ENCODE measurements at regions not wholly inside any gene's neighbourhood (a gene's known extent, or its start where the extent isn't known, plus 50 kb on each side); places are given as distances from the start of the nearest gene placed in this dataset.

DNA sequence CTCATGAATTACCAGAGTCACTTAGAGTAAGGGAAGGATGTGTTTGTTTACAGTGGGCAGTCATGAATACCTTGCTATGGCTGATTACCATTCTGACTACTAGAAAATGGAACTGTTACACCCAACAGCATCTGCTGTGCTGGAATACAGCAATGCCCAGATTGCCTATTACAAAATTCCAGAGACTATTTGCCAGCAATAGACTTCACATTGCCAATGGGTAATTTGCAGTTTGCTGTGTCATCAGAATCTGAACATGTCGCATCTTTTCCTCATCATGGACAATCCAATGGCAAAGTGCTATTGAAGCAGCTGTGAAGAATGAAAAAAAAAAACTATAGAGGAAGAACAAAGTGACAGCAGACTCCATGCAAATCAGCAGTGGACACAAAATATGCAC is 356.6 kb downstream of the CXXC4 start:
- Histone ChIP-seq H3K4me1 (ENCODE audit: control insufficient read depth, insufficient read depth, low read length) (no peaks in the 10 kb centered on the region), H3K9ac (ENCODE audit: low read length in 2 of 2) (no peak overlapping the region), H3K4me3 (ENCODE audit: low read length in 2 of 2) (no peak overlapping the region), H3K27me3 (ENCODE audit: control insufficient read depth in 1 of 2, insufficient read depth in 2 of 2, low read length in 2 of 2) (no peaks in the 10 kb centered on the region), H3K27ac (ENCODE audit: low read length) (no peak overlapping the region), H3K9me3 (ENCODE audit: control insufficient read depth in 2 of 2, low read length in 2 of 2) (no peaks in the 10 kb centered on the region), H3K36me3 (ENCODE audit: control insufficient read depth in 2 of 2, insufficient read depth in 2 of 2, low read length in 2 of 2) (no peaks in the 10 kb centered on the region)

DNA sequence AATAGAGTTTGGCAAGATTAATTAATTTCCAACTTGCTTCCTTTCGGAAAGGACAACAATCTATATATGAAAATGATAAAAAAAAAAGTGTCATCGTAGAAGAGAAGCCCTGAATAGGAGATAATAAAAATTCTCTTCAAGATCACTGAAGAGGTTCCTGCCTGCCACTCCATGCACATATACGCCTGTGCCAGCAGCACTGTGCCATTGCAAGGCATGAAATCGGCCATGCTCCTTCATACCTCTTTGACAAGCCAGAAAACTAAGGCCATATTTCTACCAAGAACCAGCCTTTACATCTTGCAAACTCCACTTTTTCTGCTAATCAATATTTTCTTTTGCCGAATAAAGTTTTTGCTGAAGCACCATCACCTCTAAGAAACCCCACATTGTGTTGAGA is 365.5 kb downstream of the CXXC4 start:
- H3K4me3 ChIP-seq (ENCODE audit: low read length in 2 of 2) = no peak overlapping the region
- H3K9me3 ChIP-seq (ENCODE audit: control insufficient read depth in 2 of 2, low read length in 2 of 2) = no peaks in the 10 kb centered on the region
- H3K9ac ChIP-seq (ENCODE audit: low read length in 2 of 2) = no peak overlapping the region
- no peaks in the 10 kb centered on the region for H3K27me3 ChIP-seq (ENCODE audit: control insufficient read depth in 1 of 2, insufficient read depth in 2 of 2, low read length in 2 of 2)
- no peak overlapping the region for H3K27ac ChIP-seq (ENCODE audit: low read length)
- no peaks in the 10 kb centered on the region for H3K4me1 ChIP-seq (ENCODE audit: control insufficient read depth, insufficient read depth, low read length)
- H3K36me3 ChIP-seq (ENCODE audit: control insufficient read depth in 2 of 2, insufficient read depth in 2 of 2, low read length in 2 of 2) = no peaks in the 10 kb centered on the region

DNA sequence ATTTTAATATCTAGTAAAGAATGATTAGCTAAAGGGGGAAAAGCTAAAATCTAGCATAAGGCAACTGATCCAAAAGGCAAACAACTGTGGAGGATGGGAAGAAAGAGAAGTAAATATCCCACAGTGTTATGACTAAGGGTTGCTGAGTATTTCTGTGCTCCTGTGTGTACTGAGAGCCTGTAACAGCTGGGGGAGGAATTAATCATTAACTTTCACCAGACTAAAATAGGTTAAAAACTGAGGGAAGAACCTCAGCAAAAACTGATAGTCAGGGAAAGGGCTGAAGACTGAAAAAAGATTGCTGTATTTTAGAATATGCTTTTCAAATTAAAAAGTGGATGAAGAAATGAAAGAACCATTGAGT is 365.9 kb downstream of the CXXC4 start:
- H3K9ac ChIP-seq (ENCODE audit: low read length in 2 of 2) = no peak overlapping the region
- no peaks in the 10 kb centered on the region for H3K4me1 ChIP-seq (ENCODE audit: control insufficient read depth, insufficient read depth, low read length)
- no peak overlapping the region for H3K4me3 ChIP-seq (ENCODE audit: low read length in 2 of 2)
- no peak overlapping the region for H3K27ac ChIP-seq (ENCODE audit: low read length)
- no peaks in the 10 kb centered on the region for H3K27me3 ChIP-seq (ENCODE audit: control insufficient read depth in 1 of 2, insufficient read depth in 2 of 2, low read length in 2 of 2)
- no peaks in the 10 kb centered on the region for H3K9me3 ChIP-seq (ENCODE audit: control insufficient read depth in 2 of 2, low read length in 2 of 2)
- H3K36me3 ChIP-seq (ENCODE audit: control insufficient read depth in 2 of 2, insufficient read depth in 2 of 2, low read length in 2 of 2) = no peaks in the 10 kb centered on the region

DNA sequence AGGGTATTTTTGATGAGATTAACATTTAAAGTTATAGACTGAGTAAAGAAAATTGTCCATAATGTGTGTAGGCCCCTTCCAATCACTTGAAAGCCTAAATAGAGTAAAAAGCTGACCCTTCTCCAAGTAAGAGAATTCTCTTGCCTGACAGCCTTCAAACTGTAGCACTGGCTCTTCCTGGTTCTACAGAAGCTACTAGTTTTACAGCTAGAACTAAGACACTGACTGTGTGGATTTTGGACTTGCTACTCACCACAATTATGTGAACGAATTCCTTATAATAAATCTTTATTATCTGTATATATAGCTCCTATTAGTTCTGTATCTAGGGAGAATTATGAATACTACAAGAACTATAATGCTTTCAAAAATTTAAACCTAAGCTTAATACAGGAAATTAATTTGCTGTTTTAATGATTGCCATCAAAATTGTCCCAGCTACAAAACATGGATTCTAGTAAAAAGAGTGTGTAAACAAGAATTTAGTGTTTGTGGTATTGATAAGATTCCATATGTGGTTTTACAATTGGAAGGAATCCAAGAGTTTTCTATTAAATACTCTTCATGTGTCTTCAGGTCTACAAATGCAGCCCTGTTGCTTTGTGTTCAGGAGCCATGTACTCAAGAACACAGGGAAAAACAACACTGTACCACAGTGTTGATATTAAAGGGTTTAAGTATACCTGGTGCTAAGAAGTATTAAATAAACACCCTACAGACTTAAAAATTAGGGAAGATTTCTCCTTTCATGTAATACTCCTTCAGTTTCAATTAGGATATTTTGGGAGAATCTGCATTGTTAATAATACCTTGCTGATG is 366.5 kb downstream of the CXXC4 start:
- no peaks in the 10 kb centered on the region for H3K36me3 ChIP-seq (ENCODE audit: control insufficient read depth in 2 of 2, insufficient read depth in 2 of 2, low read length in 2 of 2)
- no peak overlapping the region for H3K9ac ChIP-seq (ENCODE audit: low read length in 2 of 2)
- H3K27me3 ChIP-seq (ENCODE audit: control insufficient read depth in 1 of 2, insufficient read depth in 2 of 2, low read length in 2 of 2) = no peaks in the 10 kb centered on the region
- H3K4me3 ChIP-seq (ENCODE audit: low read length in 2 of 2) = no peak overlapping the region
- H3K4me1 ChIP-seq (ENCODE audit: control insufficient read depth, insufficient read depth, low read length) = no peaks in the 10 kb centered on the region
- H3K27ac ChIP-seq (ENCODE audit: low read length) = no peak overlapping the region
- no peaks in the 10 kb centered on the region for H3K9me3 ChIP-seq (ENCODE audit: control insufficient read depth in 2 of 2, low read length in 2 of 2)

DNA sequence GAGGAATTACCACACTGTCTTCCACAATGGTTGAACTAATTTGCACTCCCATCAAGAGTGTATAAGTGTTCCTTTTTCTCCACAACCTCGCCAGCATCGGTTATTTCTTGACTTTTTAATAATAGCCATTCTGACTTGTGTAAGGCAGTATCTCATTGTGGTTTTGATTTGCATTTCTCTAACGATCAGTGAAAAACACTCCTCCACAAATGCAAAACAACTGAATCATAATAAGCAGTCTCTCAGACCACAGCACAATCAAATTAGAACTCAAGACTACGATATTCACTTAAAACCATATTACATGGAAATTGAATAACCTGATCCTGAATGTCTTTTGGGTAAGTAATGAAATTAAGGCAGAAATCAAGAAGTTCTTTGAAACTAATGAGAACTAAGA is 371.7 kb downstream of the CXXC4 start:
- no peak overlapping the region for H3K9ac ChIP-seq (ENCODE audit: low read length in 2 of 2)
- no peaks in the 10 kb centered on the region for H3K9me3 ChIP-seq (ENCODE audit: control insufficient read depth in 2 of 2, low read length in 2 of 2)
- H3K27ac ChIP-seq (ENCODE audit: low read length) = no peak overlapping the region
- H3K4me3 ChIP-seq (ENCODE audit: low read length in 2 of 2) = no peak overlapping the region
- H3K4me1 ChIP-seq (ENCODE audit: control insufficient read depth, insufficient read depth, low read length) = no peaks in the 10 kb centered on the region
- H3K27me3 ChIP-seq (ENCODE audit: control insufficient read depth in 1 of 2, insufficient read depth in 2 of 2, low read length in 2 of 2) = no peaks in the 10 kb centered on the region
- no peaks in the 10 kb centered on the region for H3K36me3 ChIP-seq (ENCODE audit: control insufficient read depth in 2 of 2, insufficient read depth in 2 of 2, low read length in 2 of 2)

DNA sequence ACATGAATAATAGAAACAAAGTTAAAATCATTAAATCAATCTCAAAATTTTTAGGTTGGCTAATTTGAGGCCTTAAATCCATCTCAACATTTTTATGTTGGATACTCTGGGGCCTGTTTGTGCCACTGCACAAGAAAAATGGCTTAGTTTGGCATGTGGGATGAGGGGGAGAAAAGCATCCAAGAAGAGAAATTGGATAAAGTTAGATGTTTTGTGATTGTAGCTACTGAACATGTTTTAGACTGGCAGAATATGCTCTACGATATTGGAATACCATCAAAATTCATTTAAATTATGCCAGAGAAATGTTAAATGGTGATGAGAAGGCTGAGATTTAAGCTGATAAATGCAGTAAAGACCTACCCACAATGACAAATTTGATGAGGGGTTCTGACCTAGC is 376.9 kb downstream of the CXXC4 start:
- Histone ChIP-seq H3K4me3 (ENCODE audit: low read length in 2 of 2) (no peak overlapping the region), H3K9ac (ENCODE audit: low read length in 2 of 2) (no peak overlapping the region), H3K9me3 (ENCODE audit: control insufficient read depth in 2 of 2, low read length in 2 of 2) (no peaks in the 10 kb centered on the region), H3K36me3 (ENCODE audit: control insufficient read depth in 2 of 2, insufficient read depth in 2 of 2, low read length in 2 of 2) (no peaks in the 10 kb centered on the region), H3K4me1 (ENCODE audit: control insufficient read depth, insufficient read depth, low read length) (no peaks in the 10 kb centered on the region), H3K27ac (ENCODE audit: low read length) (no peak overlapping the region), H3K27me3 (ENCODE audit: control insufficient read depth in 1 of 2, insufficient read depth in 2 of 2, low read length in 2 of 2) (no peaks in the 10 kb centered on the region)

DNA sequence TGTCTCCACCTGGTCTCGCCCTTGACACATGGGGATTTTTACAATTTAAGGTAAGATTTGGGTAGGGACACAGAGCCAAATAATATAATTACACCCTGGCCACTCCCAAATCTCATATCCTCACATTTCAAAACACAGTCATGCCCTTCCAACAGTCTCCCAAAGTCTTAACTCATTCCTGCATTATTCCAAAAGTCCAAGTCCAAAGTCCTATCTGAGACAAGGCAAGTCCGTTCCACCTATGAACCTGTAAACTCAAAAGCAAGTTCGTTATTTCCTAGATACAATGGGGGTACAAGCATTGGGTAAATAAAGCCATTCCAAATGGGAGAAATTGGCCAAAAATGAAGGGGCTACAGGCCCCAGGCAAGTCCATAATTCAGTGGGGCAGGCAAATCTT is 380.8 kb downstream of the CXXC4 start:
- Histone ChIP-seq H3K4me1 (ENCODE audit: control insufficient read depth, insufficient read depth, low read length) (no peaks in the 10 kb centered on the region), H3K9ac (ENCODE audit: low read length in 2 of 2) (no peak overlapping the region), H3K27ac (ENCODE audit: low read length) (no peak overlapping the region), H3K4me3 (ENCODE audit: low read length in 2 of 2) (no peak overlapping the region), H3K27me3 (ENCODE audit: control insufficient read depth in 1 of 2, insufficient read depth in 2 of 2, low read length in 2 of 2) (no peaks in the 10 kb centered on the region), H3K9me3 (ENCODE audit: control insufficient read depth in 2 of 2, low read length in 2 of 2) (no peaks in the 10 kb centered on the region), H3K36me3 (ENCODE audit: control insufficient read depth in 2 of 2, insufficient read depth in 2 of 2, low read length in 2 of 2) (no peaks in the 10 kb centered on the region)

DNA sequence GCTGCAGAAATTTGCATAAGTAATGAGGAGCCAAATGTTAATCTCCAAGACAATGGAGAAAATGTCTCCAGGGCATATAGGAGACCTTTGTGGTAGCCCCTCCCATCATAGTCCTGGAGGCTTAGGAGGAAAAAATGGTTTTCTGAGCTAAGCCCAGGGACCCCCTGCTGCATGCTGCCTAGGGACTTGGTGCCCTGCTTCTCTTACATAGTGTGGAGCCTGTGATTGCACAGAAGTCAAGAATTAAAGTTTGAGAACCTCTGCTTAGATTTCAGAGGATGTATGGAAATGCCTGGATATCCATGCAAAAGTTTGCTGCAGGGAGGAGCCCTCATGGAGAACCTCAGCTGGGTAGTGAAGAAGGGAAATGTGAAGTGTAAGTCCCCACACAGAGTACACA is 379.4 kb upstream of the TACR3 start:
- no peak overlapping the region for H3K9ac ChIP-seq (ENCODE audit: low read length in 2 of 2)
- no peaks in the 10 kb centered on the region for H3K9me3 ChIP-seq (ENCODE audit: control insufficient read depth in 2 of 2, low read length in 2 of 2)
- H3K4me3 ChIP-seq (ENCODE audit: low read length in 2 of 2) = no peak overlapping the region
- no peaks in the 10 kb centered on the region for H3K36me3 ChIP-seq (ENCODE audit: control insufficient read depth in 2 of 2, insufficient read depth in 2 of 2, low read length in 2 of 2)
- H3K27me3 ChIP-seq (ENCODE audit: control insufficient read depth in 1 of 2, insufficient read depth in 2 of 2, low read length in 2 of 2) = no peaks in the 10 kb centered on the region
- no peaks in the 10 kb centered on the region for H3K4me1 ChIP-seq (ENCODE audit: control insufficient read depth, insufficient read depth, low read length)
- H3K27ac ChIP-seq (ENCODE audit: low read length) = no peak overlapping the region

DNA sequence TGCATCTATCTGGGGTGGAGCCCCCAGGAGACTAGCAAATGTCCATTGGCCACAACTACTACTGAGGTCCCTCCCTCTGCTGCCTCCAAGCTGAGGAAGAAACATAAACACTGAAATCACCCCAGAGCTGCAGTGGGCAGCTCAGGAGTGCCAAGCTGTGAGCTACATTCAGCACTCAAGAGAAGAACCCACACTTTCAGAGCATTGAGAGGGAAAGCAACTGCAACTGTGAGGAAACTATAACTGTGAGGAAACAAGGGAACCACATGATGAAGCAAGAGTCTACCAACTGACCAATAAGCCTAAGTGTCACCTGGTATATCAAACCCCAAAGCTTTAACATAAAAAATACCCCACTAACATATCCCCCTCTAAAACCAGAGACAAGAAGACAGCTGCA is 373.5 kb upstream of the TACR3 start:
- H3K27ac ChIP-seq (ENCODE audit: low read length) = no peak overlapping the region

DNA sequence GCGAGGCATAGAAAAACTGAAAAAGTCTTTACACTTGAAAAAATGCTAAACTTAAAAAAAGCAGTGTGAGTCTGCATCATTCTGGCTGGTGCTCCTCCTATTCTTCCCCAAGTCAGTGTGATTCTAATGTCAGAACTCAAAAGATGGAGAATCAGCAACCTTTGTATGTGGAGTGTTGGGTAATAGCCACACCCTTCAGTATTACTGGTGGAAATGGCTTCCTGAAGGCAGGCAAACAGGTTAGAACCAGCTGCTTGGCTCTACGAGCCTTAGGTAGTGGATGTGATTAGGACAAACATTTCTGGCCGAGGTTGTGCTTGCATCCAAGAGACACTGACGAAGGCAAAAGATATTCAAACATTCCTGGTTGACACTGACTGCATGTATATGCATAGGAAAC is 353.4 kb upstream of the TACR3 start:
- no peak overlapping the region for H3K9ac ChIP-seq (ENCODE audit: low read length in 2 of 2)
- no peaks in the 10 kb centered on the region for H3K9me3 ChIP-seq (ENCODE audit: control insufficient read depth in 2 of 2, low read length in 2 of 2)
- H3K27me3 ChIP-seq (ENCODE audit: control insufficient read depth in 1 of 2, insufficient read depth in 2 of 2, low read length in 2 of 2) = no peaks in the 10 kb centered on the region
- H3K36me3 ChIP-seq (ENCODE audit: control insufficient read depth in 2 of 2, insufficient read depth in 2 of 2, low read length in 2 of 2) = no peaks in the 10 kb centered on the region
- no peak overlapping the region for H3K27ac ChIP-seq (ENCODE audit: low read length)
- H3K4me3 ChIP-seq (ENCODE audit: low read length in 2 of 2) = no peak overlapping the region
- no peaks in the 10 kb centered on the region for H3K4me1 ChIP-seq (ENCODE audit: control insufficient read depth, insufficient read depth, low read length)

More for the DNA sequence above, 373.5 kb upstream of the TACR3 start:
- Histone ChIP-seq H3K4me3 (ENCODE audit: low read length in 2 of 2) (no peak overlapping the region), H3K4me1 (ENCODE audit: control insufficient read depth, insufficient read depth, low read length) (no peaks in the 10 kb centered on the region), H3K36me3 (ENCODE audit: control insufficient read depth in 2 of 2, insufficient read depth in 2 of 2, low read length in 2 of 2) (no peaks in the 10 kb centered on the region), H3K9ac (ENCODE audit: low read length in 2 of 2) (no peak overlapping the region), H3K9me3 (ENCODE audit: control insufficient read depth in 2 of 2, low read length in 2 of 2) (no peaks in the 10 kb centered on the region), H3K27me3 (ENCODE audit: control insufficient read depth in 1 of 2, insufficient read depth in 2 of 2, low read length in 2 of 2) (no peaks in the 10 kb centered on the region)

DNA sequence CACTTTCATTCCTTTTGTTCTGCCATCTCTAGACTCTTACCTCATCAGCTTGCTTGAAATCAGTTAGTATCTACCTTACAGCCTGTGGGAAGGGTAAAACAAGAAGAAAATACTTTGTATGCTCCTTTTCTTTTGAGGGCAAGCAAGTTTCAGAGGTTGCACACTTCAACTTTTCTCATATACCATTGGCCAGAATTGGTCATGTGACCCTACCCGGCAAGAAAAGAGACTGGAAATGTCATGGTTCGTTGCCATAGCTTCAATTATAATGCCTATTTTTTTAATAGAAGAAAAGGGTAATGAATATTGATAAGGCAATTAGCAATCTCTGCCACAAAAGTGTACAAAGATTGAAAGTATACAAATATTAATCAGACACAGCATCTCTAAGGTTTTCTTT is 346.7 kb upstream of the TACR3 start:
- Histone ChIP-seq H3K9me3 (ENCODE audit: control insufficient read depth in 2 of 2, low read length in 2 of 2) (no peaks in the 10 kb centered on the region), H3K27ac (ENCODE audit: low read length) (no peak overlapping the region), H3K4me1 (ENCODE audit: control insufficient read depth, insufficient read depth, low read length) (no peaks in the 10 kb centered on the region), H3K4me3 (ENCODE audit: low read length in 2 of 2) (no peak overlapping the region), H3K9ac (ENCODE audit: low read length in 2 of 2) (no peak overlapping the region), H3K36me3 (ENCODE audit: control insufficient read depth in 2 of 2, insufficient read depth in 2 of 2, low read length in 2 of 2) (no peaks in the 10 kb centered on the region), H3K27me3 (ENCODE audit: control insufficient read depth in 1 of 2, insufficient read depth in 2 of 2, low read length in 2 of 2) (no peaks in the 10 kb centered on the region)

Data from stomach smooth muscle (tissue), 2 donors.